ENCODE measurements at regions not wholly inside any gene's neighbourhood (a gene's known extent, or its start where the extent isn't known, plus 50 kb on each side); places are given as distances from the start of the nearest gene placed in this dataset.

DNA sequence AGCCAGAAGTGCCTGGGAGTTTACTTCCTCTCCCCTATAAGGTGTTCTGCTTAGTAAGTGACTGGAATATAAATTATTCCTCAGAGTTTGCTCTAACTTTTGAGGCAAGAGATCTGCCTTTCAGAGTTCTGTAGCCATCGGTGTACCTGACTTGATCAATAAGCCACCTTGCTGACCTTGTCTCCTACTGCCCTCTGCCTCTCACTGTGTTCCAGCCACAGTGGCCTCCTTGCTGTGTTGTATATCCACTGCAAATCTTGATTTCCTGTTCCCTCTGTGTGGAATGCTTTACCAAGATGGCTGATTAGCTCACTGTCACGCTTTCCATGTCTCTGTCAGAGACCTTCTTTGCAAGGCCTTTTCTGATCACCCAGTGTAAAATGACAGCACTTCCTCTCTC is 442.4 kb downstream of the SQOR start:
- no peak overlapping the region for H3K4me3 ChIP-seq (ENCODE audit: control extremely low read depth in 1 of 5, extremely low read depth in 1 of 5, insufficient read depth in 1 of 5, low read depth in 2 of 5, low read length in 4 of 5)
- no peaks in the 10 kb centered on the region for H3K79me2 ChIP-seq (ENCODE audit: control insufficient read depth, insufficient read depth, low read length)
- peaks cover 0 to 3% (median 0%) of the 10 kb centered on the region in 3 donors for H3K9me3 ChIP-seq (ENCODE audit: control extremely low read depth in 1 of 3, control insufficient read depth in 2 of 3, insufficient read depth in 1 of 3, low read length in 2 of 3)
- no peak for TF ChIP-seq EZH2 (IDR thresholded peaks at IDR 0.05; ENCODE audit: borderline replicate concordance, insufficient read depth, low read depth, low read length, poor library complexity, severe bottlenecking)
- TF ChIP-seq, protein P1, sequence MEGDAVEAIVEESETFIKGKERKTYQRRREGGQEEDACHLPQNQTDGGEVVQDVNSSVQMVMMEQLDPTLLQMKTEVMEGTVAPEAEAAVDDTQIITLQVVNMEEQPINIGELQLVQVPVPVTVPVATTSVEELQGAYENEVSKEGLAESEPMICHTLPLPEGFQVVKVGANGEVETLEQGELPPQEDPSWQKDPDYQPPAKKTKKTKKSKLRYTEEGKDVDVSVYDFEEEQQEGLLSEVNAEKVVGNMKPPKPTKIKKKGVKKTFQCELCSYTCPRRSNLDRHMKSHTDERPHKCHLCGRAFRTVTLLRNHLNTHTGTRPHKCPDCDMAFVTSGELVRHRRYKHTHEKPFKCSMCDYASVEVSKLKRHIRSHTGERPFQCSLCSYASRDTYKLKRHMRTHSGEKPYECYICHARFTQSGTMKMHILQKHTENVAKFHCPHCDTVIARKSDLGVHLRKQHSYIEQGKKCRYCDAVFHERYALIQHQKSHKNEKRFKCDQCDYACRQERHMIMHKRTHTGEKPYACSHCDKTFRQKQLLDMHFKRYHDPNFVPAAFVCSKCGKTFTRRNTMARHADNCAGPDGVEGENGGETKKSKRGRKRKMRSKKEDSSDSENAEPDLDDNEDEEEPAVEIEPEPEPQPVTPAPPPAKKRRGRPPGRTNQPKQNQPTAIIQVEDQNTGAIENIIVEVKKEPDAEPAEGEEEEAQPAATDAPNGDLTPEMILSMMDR (IDR thresholded peaks at IDR 0.05): no peak
- no peak overlapping the region for H3K4me3 Mint-ChIP-seq
- ATAC-seq (ENCODE audit: low read depth) (no peak), DNase-seq (no peak)
- no peaks in the 10 kb centered on the region for H3K36me3 ChIP-seq (replicated peaks in 1 of 2; ENCODE audit: control extremely low read depth in 1 of 2, control insufficient read depth in 1 of 2, extremely low read depth in 1 of 2, insufficient read depth in 2 of 2, low read length in 1 of 2)
- no peaks in the 10 kb centered on the region for H3K27me3 ChIP-seq (replicated peaks in 1 of 4; ENCODE audit: control extremely low read depth in 1 of 4, control insufficient read depth in 3 of 4, insufficient read depth in 4 of 4, low read length in 3 of 4)
- no peak overlapping the region for H3K9ac ChIP-seq (ENCODE audit: low read length)
- H3K4me2 ChIP-seq (replicated peaks; ENCODE audit: low read depth, low read length, poor library complexity, severe bottlenecking): no peak overlapping the region
- no peaks in the 10 kb centered on the region for H3K27me3 Mint-ChIP-seq
- no peak overlapping the region for H2AFZ ChIP-seq (ENCODE audit: insufficient read depth, low read depth, low read length, poor library complexity, severe bottlenecking)
- intact Hi-C loops (cut with micrococcal nuclease): no loop called here
- POLR2A ChIA-PET: no interaction called here
- H3K9me3 Mint-ChIP-seq (ENCODE audit: insufficient read depth): no peaks in the 10 kb centered on the region
- no peak overlapping the region for H3K27ac ChIP-seq (ENCODE audit: low read length in 2 of 2)
- CTCF ChIA-PET: no interaction called here
- no peaks in the 10 kb centered on the region for H3K4me1 ChIP-seq (ENCODE audit: control insufficient read depth in 2 of 2, insufficient read depth in 2 of 2, low read length in 2 of 2)
- H4K20me1 ChIP-seq (ENCODE audit: control insufficient read depth, insufficient read depth, low read length, poor library complexity, severe bottlenecking): no peaks in the 10 kb centered on the region
- no peaks in the 10 kb centered on the region for H3K4me1 Mint-ChIP-seq
- 100% methylated on average over 1 of the region's 2 CpGs for WGBS (ENCODE audit: insufficient coverage)
- H3K27ac Mint-ChIP-seq: no peak overlapping the region

DNA sequence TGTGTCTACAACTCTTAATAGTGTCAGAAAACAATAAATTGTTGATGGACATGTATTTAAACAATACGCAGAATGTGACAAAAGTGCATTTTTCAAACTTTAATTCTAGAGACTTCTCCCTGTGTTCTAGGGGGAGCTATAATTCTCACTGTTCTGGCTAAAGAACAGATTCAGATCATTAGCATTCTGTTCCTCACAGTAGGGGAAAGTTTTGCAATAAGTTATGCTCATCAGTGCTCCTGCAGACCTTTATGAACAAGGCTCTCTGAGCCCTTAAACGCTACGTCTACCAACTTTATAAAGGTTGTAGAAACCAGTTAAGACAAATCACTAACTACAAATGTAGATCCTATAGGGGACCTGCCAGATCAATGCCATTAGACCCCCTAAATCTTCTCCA is 444.2 kb downstream of the SQOR start:
- ChIA-PET POLR2A (no interaction called here), CTCF (no interaction called here)
- no peaks in the 10 kb centered on the region for H3K4me1 ChIP-seq (ENCODE audit: control insufficient read depth in 2 of 2, insufficient read depth in 2 of 2, low read length in 2 of 2)
- TF ChIP-seq, protein P1 (IDR thresholded peaks at IDR 0.05): no peak
- no peak overlapping the region for H3K4me2 ChIP-seq (replicated peaks; ENCODE audit: low read depth, low read length, poor library complexity, severe bottlenecking)
- no peak overlapping the region for H3K27ac Mint-ChIP-seq
- H3K4me3 Mint-ChIP-seq: no peak overlapping the region
- H3K9me3 Mint-ChIP-seq (ENCODE audit: insufficient read depth): no peaks in the 10 kb centered on the region
- H3K4me3 ChIP-seq (ENCODE audit: control extremely low read depth in 1 of 5, extremely low read depth in 1 of 5, insufficient read depth in 1 of 5, low read depth in 2 of 5, low read length in 4 of 5): no peak overlapping the region
- no peaks in the 10 kb centered on the region for H3K27me3 Mint-ChIP-seq
- no peaks in the 10 kb centered on the region for H3K4me1 Mint-ChIP-seq
- no peak overlapping the region for H3K27ac ChIP-seq (ENCODE audit: low read length in 2 of 2)
- H3K27me3 ChIP-seq (replicated peaks in 1 of 4; ENCODE audit: control extremely low read depth in 1 of 4, control insufficient read depth in 3 of 4, insufficient read depth in 4 of 4, low read length in 3 of 4): no peaks in the 10 kb centered on the region
- peaks cover 0 to 3% (median 0%) of the 10 kb centered on the region in 3 donors for H3K9me3 ChIP-seq (ENCODE audit: control extremely low read depth in 1 of 3, control insufficient read depth in 2 of 3, insufficient read depth in 1 of 3, low read length in 2 of 3)
- DNase-seq: no peak
- no peaks in the 10 kb centered on the region for H3K79me2 ChIP-seq (ENCODE audit: control insufficient read depth, insufficient read depth, low read length)
- no peak for ATAC-seq (ENCODE audit: low read depth)
- H2AFZ ChIP-seq (ENCODE audit: insufficient read depth, low read depth, low read length, poor library complexity, severe bottlenecking): no peak overlapping the region
- WGBS (ENCODE audit: insufficient coverage): 100% methylated on average over 1 of the region's 3 CpGs
- H3K9ac ChIP-seq (ENCODE audit: low read length): no peak overlapping the region
- no peaks in the 10 kb centered on the region for H3K36me3 ChIP-seq (replicated peaks in 1 of 2; ENCODE audit: control extremely low read depth in 1 of 2, control insufficient read depth in 1 of 2, extremely low read depth in 1 of 2, insufficient read depth in 2 of 2, low read length in 1 of 2)
- intact Hi-C loops (cut with micrococcal nuclease): no loop called here
- no peaks in the 10 kb centered on the region for H4K20me1 ChIP-seq (ENCODE audit: control insufficient read depth, insufficient read depth, low read length, poor library complexity, severe bottlenecking)

Measured in B cell (primary cell).